ENCODE measurements at regions not wholly inside any gene's neighbourhood (a gene's known extent, or its start where the extent isn't known, plus 50 kb on each side); places are given as distances from the start of the nearest gene placed in this dataset.

GRCh38 chr2:6362671-6363450 lies 502.8 kb downstream of the CMPK2 start:
- Histone ChIP-seq H3K9me3 (ENCODE audit: control insufficient read depth in 2 of 2, low read length in 2 of 2) (no peaks in the 10 kb centered on the region), H3K36me3 (ENCODE audit: control insufficient read depth in 2 of 2, insufficient read depth in 2 of 2, low read length in 2 of 2) (no peaks in the 10 kb centered on the region), H3K9ac (ENCODE audit: low read depth in 1 of 2, low read length in 2 of 2) (no peak overlapping the region), H3K27ac (ENCODE audit: low read depth in 2 of 2, low read length in 2 of 2) (no peak overlapping the region), H3K27me3 (ENCODE audit: control insufficient read depth in 2 of 2, insufficient read depth in 2 of 2, low read length in 2 of 2) (no peaks in the 10 kb centered on the region), H3K4me1 (ENCODE audit: control insufficient read depth in 2 of 2, insufficient read depth in 2 of 2, low read length in 2 of 2) (peaks cover 0 to 4% of the 10 kb centered on the region in 2 donors), H3K4me3 (ENCODE audit: low read length in 2 of 2) (no peak overlapping the region)

- Histone ChIP-seq H3K9me3 (ENCODE audit: control insufficient read depth in 2 of 2, low read length in 2 of 2) (no peaks in the 10 kb centered on the region), H3K9ac (ENCODE audit: low read depth in 1 of 2, low read length in 2 of 2) (no peak overlapping the region), H3K36me3 (ENCODE audit: control insufficient read depth in 2 of 2, insufficient read depth in 2 of 2, low read length in 2 of 2) (no peaks in the 10 kb centered on the region), H3K27me3 (ENCODE audit: control insufficient read depth in 2 of 2, insufficient read depth in 2 of 2, low read length in 2 of 2) (no peaks in the 10 kb centered on the region), H3K27ac (ENCODE audit: low read depth in 2 of 2, low read length in 2 of 2) (no peak overlapping the region), H3K4me3 (ENCODE audit: low read length in 2 of 2) (no peak overlapping the region), H3K4me1 (ENCODE audit: control insufficient read depth in 2 of 2, insufficient read depth in 2 of 2, low read length in 2 of 2) (peaks cover 0 to 25% of the 10 kb centered on the region in 2 donors)
These were observed 497.4 kb downstream of the CMPK2 start for GRCh38 chr2:6368281-6368680.

GRCh38 chr2:6369266-6369665 lies 496.4 kb downstream of the CMPK2 start:
- H3K27me3 ChIP-seq (ENCODE audit: control insufficient read depth in 2 of 2, insufficient read depth in 2 of 2, low read length in 2 of 2) = no peaks in the 10 kb centered on the region
- H3K27ac ChIP-seq (ENCODE audit: low read depth in 2 of 2, low read length in 2 of 2) = no peak overlapping the region
- H3K4me3 ChIP-seq (ENCODE audit: low read length in 2 of 2) = no peak overlapping the region
- H3K4me1 ChIP-seq (ENCODE audit: control insufficient read depth in 2 of 2, insufficient read depth in 2 of 2, low read length in 2 of 2) = peaks cover 0 to 25% of the 10 kb centered on the region in 2 donors
- no peak overlapping the region for H3K9ac ChIP-seq (ENCODE audit: low read depth in 1 of 2, low read length in 2 of 2)
- H3K36me3 ChIP-seq (ENCODE audit: control insufficient read depth in 2 of 2, insufficient read depth in 2 of 2, low read length in 2 of 2) = no peaks in the 10 kb centered on the region
- no peaks in the 10 kb centered on the region for H3K9me3 ChIP-seq (ENCODE audit: control insufficient read depth in 2 of 2, low read length in 2 of 2)

- no peak overlapping the region for H3K4me3 ChIP-seq (ENCODE audit: low read length in 2 of 2)
- H3K9ac ChIP-seq (ENCODE audit: low read depth in 1 of 2, low read length in 2 of 2) = no peak overlapping the region
- peak overlapping the region; percentile 10 to 38 for H3K27ac ChIP-seq (ENCODE audit: low read depth in 2 of 2, low read length in 2 of 2)
- H3K9me3 ChIP-seq (ENCODE audit: control insufficient read depth in 2 of 2, low read length in 2 of 2) = no peaks in the 10 kb centered on the region
- no peaks in the 10 kb centered on the region for H3K27me3 ChIP-seq (ENCODE audit: control insufficient read depth in 2 of 2, insufficient read depth in 2 of 2, low read length in 2 of 2)
- peaks cover 0 to 25% of the 10 kb centered on the region in 2 donors for H3K4me1 ChIP-seq (ENCODE audit: control insufficient read depth in 2 of 2, insufficient read depth in 2 of 2, low read length in 2 of 2)
- no peaks in the 10 kb centered on the region for H3K36me3 ChIP-seq (ENCODE audit: control insufficient read depth in 2 of 2, insufficient read depth in 2 of 2, low read length in 2 of 2)
These were observed 494.8 kb downstream of the CMPK2 start for GRCh38 chr2:6370753-6371551.

- H3K9ac ChIP-seq (ENCODE audit: low read depth in 1 of 2, low read length in 2 of 2) = no peak overlapping the region
- H3K27me3 ChIP-seq (ENCODE audit: control insufficient read depth in 2 of 2, insufficient read depth in 2 of 2, low read length in 2 of 2) = no peaks in the 10 kb centered on the region
- peak overlapping the region; percentile 16 to 22 for H3K4me3 ChIP-seq (ENCODE audit: low read length in 2 of 2)
- H3K4me1 ChIP-seq (ENCODE audit: control insufficient read depth in 2 of 2, insufficient read depth in 2 of 2, low read length in 2 of 2) = peaks cover 0 to 25% of the 10 kb centered on the region in 2 donors
- H3K9me3 ChIP-seq (ENCODE audit: control insufficient read depth in 2 of 2, low read length in 2 of 2) = no peaks in the 10 kb centered on the region
- no peaks in the 10 kb centered on the region for H3K36me3 ChIP-seq (ENCODE audit: control insufficient read depth in 2 of 2, insufficient read depth in 2 of 2, low read length in 2 of 2)
- H3K27ac ChIP-seq (ENCODE audit: low read depth in 2 of 2, low read length in 2 of 2) = peak overlapping the region; percentile 25 to 75
These were observed 493.3 kb downstream of the CMPK2 start for GRCh38 chr2:6372317-6372901.

- H3K27ac ChIP-seq (ENCODE audit: low read depth in 2 of 2, low read length in 2 of 2) = no peak overlapping the region
- peaks cover 0 to 5% of the 10 kb centered on the region in 2 donors for H3K4me1 ChIP-seq (ENCODE audit: control insufficient read depth in 2 of 2, insufficient read depth in 2 of 2, low read length in 2 of 2)
- no peak overlapping the region for H3K9ac ChIP-seq (ENCODE audit: low read depth in 1 of 2, low read length in 2 of 2)
- no peak overlapping the region for H3K4me3 ChIP-seq (ENCODE audit: low read length in 2 of 2)
- no peaks in the 10 kb centered on the region for H3K36me3 ChIP-seq (ENCODE audit: control insufficient read depth in 2 of 2, insufficient read depth in 2 of 2, low read length in 2 of 2)
- no peaks in the 10 kb centered on the region for H3K27me3 ChIP-seq (ENCODE audit: control insufficient read depth in 2 of 2, insufficient read depth in 2 of 2, low read length in 2 of 2)
- H3K9me3 ChIP-seq (ENCODE audit: control insufficient read depth in 2 of 2, low read length in 2 of 2) = no peaks in the 10 kb centered on the region
These were observed 484.4 kb downstream of the CMPK2 start for GRCh38 chr2:6381326-6381725.

GRCh38 chr2:6384341-6384740 lies 481.4 kb downstream of the CMPK2 start:
- no peaks in the 10 kb centered on the region for H3K9me3 ChIP-seq (ENCODE audit: control insufficient read depth in 2 of 2, low read length in 2 of 2)
- no peak overlapping the region for H3K4me3 ChIP-seq (ENCODE audit: low read length in 2 of 2)
- H3K27me3 ChIP-seq (ENCODE audit: control insufficient read depth in 2 of 2, insufficient read depth in 2 of 2, low read length in 2 of 2) = no peaks in the 10 kb centered on the region
- peaks cover 0 to 5% of the 10 kb centered on the region in 2 donors for H3K4me1 ChIP-seq (ENCODE audit: control insufficient read depth in 2 of 2, insufficient read depth in 2 of 2, low read length in 2 of 2)
- H3K36me3 ChIP-seq (ENCODE audit: control insufficient read depth in 2 of 2, insufficient read depth in 2 of 2, low read length in 2 of 2) = no peaks in the 10 kb centered on the region
- no peak overlapping the region for H3K27ac ChIP-seq (ENCODE audit: low read depth in 2 of 2, low read length in 2 of 2)
- H3K9ac ChIP-seq (ENCODE audit: low read depth in 1 of 2, low read length in 2 of 2) = no peak overlapping the region

- H3K9me3 ChIP-seq (ENCODE audit: control insufficient read depth in 2 of 2, low read length in 2 of 2) = peaks cover 0 to 3% of the 10 kb centered on the region in 2 donors
- no peak overlapping the region for H3K9ac ChIP-seq (ENCODE audit: low read depth in 1 of 2, low read length in 2 of 2)
- no peaks in the 10 kb centered on the region for H3K36me3 ChIP-seq (ENCODE audit: control insufficient read depth in 2 of 2, insufficient read depth in 2 of 2, low read length in 2 of 2)
- H3K4me1 ChIP-seq (ENCODE audit: control insufficient read depth in 2 of 2, insufficient read depth in 2 of 2, low read length in 2 of 2) = no peaks in the 10 kb centered on the region
- H3K27ac ChIP-seq (ENCODE audit: low read depth in 2 of 2, low read length in 2 of 2) = no peak overlapping the region
- no peaks in the 10 kb centered on the region for H3K27me3 ChIP-seq (ENCODE audit: control insufficient read depth in 2 of 2, insufficient read depth in 2 of 2, low read length in 2 of 2)
- H3K4me3 ChIP-seq (ENCODE audit: low read length in 2 of 2) = no peak overlapping the region
These were observed 473.4 kb downstream of the CMPK2 start for GRCh38 chr2:6392354-6392753.

- Histone ChIP-seq H3K4me1 (ENCODE audit: control insufficient read depth in 2 of 2, insufficient read depth in 2 of 2, low read length in 2 of 2) (no peaks in the 10 kb centered on the region), H3K27ac (ENCODE audit: low read depth in 2 of 2, low read length in 2 of 2) (no peak overlapping the region), H3K27me3 (ENCODE audit: control insufficient read depth in 2 of 2, insufficient read depth in 2 of 2, low read length in 2 of 2) (no peaks in the 10 kb centered on the region), H3K4me3 (ENCODE audit: low read length in 2 of 2) (no peak overlapping the region), H3K36me3 (ENCODE audit: control insufficient read depth in 2 of 2, insufficient read depth in 2 of 2, low read length in 2 of 2) (no peaks in the 10 kb centered on the region), H3K9ac (ENCODE audit: low read depth in 1 of 2, low read length in 2 of 2) (no peak overlapping the region), H3K9me3 (ENCODE audit: control insufficient read depth in 2 of 2, low read length in 2 of 2) (peaks cover 0 to 3% of the 10 kb centered on the region in 2 donors)
These were observed 472.7 kb downstream of the CMPK2 start for GRCh38 chr2:6392966-6393365.

GRCh38 chr2:6393819-6394218 lies 471.9 kb downstream of the CMPK2 start:
- Histone ChIP-seq H3K27ac (ENCODE audit: low read depth in 2 of 2, low read length in 2 of 2) (no peak overlapping the region), H3K36me3 (ENCODE audit: control insufficient read depth in 2 of 2, insufficient read depth in 2 of 2, low read length in 2 of 2) (no peaks in the 10 kb centered on the region), H3K9me3 (ENCODE audit: control insufficient read depth in 2 of 2, low read length in 2 of 2) (peaks cover 0 to 3% of the 10 kb centered on the region in 2 donors), H3K9ac (ENCODE audit: low read depth in 1 of 2, low read length in 2 of 2) (no peak overlapping the region), H3K4me3 (ENCODE audit: low read length in 2 of 2) (no peak overlapping the region), H3K27me3 (ENCODE audit: control insufficient read depth in 2 of 2, insufficient read depth in 2 of 2, low read length in 2 of 2) (no peaks in the 10 kb centered on the region), H3K4me1 (ENCODE audit: control insufficient read depth in 2 of 2, insufficient read depth in 2 of 2, low read length in 2 of 2) (no peaks in the 10 kb centered on the region)
